BE2C (cell line): ENCODE measurements at regions not wholly inside any gene's neighbourhood (a gene's known extent, or its start where the extent isn't known, plus 50 kb on each side); places are given as distances from the start of the nearest gene placed in this dataset.

Experiments
- DNase-seq: peaks from one replicate; pipeline ENCODE4 v3.0.0-alpha.2; 2020
- H3K27me3 ChIP-seq: fragments of 250-450 bp; sonication (Bioruptor Pico); 2 replicates; pipeline ENCODE4 v1.5.1; 2020; ENCODE audit warnings: mild to moderate bottlenecking
- H3K36me3 ChIP-seq: fragments of 250-450 bp; sonication (Bioruptor Pico); 2 replicates; pipeline ENCODE4 v1.5.1; 2020; ENCODE audit warnings: mild to moderate bottlenecking
- H3K4me1 ChIP-seq: fragments of 250-450 bp; sonication (Bioruptor Pico); 2 replicates; pipeline ENCODE4 v1.5.1; 2020
- H3K4me3 ChIP-seq: 2 replicates; pipeline ENCODE4 v1.5.1; 2011; ENCODE audit warnings: low read depth, low read length
- H3K9me3 ChIP-seq: fragments of 250-450 bp; sonication (Bioruptor Pico); 2 replicates; pipeline ENCODE4 v1.5.1; 2020
- CTCF ChIP-seq: IDR thresholded peaks from 2 replicates; pipeline ENCODE4 v1.5.1; 2012; ENCODE audit warnings: mild to moderate bottlenecking, low read depth, low read length

- H3K27me3 ChIP-seq = no peaks in the 10 kb centered on the region
- no peak overlapping the region for H3K4me3 ChIP-seq
- TF ChIP-seq CTCF = no peak
- no peaks in the 10 kb centered on the region for H3K9me3 ChIP-seq
- no peak for DNase-seq
- H3K4me1 ChIP-seq = no peaks in the 10 kb centered on the region
- H3K36me3 ChIP-seq = no peaks in the 10 kb centered on the region
These were observed 319.9 kb upstream of the DACH1 start for GRCh38 chr13:72186730-72187422.

DNA sequence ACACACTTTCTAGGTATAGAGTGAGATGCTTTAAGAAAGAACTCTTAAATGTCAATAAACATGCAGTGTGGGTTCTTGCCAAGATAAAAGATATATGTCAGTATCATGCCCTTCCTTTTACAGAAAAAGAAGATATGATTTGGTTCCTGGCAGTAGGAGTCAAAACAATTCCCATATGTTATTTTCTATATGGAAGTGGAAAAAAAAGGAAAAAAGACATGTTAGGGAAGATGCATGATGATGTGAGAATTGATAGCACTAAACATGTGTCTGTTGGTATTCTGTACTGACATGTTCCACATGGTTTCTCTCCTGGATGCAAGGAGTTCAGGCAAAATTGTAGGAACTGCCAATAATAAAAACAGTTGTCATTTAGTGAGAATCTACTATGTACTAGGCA, 318.8 kb upstream of the DACH1 start:
- no peak for TF ChIP-seq CTCF
- Histone ChIP-seq H3K27me3 (no peaks in the 10 kb centered on the region), H3K4me1 (no peaks in the 10 kb centered on the region), H3K9me3 (0 out of 2 replicates have a peak, but pooled peaks cover 2% of the 10 kb centered on the region), H3K36me3 (no peaks in the 10 kb centered on the region), H3K4me3 (no peak overlapping the region)
- no peak for DNase-seq

DNA sequence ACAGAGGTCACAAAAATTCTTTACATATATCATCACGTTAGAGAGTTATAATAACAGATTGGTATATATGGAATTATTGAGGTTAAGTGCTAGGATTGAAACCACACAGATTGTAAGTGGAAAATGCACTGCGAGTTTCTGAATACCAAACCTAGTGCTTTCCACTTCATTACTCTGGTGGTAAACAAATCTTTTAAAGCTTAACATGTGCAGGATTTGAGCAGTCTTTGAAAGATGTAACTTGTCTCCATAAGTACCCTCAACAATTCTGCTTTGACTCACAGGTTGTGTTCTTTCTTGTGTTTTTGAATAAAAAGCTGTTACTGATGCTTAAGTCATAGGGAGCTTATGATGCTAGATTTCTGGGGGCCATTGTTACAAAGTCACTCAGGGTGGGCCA, 314.7 kb upstream of the DACH1 start:
- Histone ChIP-seq H3K9me3 (0 out of 2 replicates have a peak, but pooled peaks cover 2% of the 10 kb centered on the region), H3K36me3 (no peaks in the 10 kb centered on the region), H3K4me1 (no peaks in the 10 kb centered on the region), H3K4me3 (no peak overlapping the region), H3K27me3 (no peaks in the 10 kb centered on the region)
- no peak for TF ChIP-seq CTCF
- no peak for DNase-seq

GRCh38 chr13:72180253-72180952, 313.4 kb upstream of the DACH1 start:
- no peak for TF ChIP-seq CTCF
- no peak for DNase-seq
- Histone ChIP-seq H3K9me3 (0 out of 2 replicates have a peak, but pooled peaks cover 2% of the 10 kb centered on the region), H3K4me3 (no peak overlapping the region), H3K36me3 (no peaks in the 10 kb centered on the region), H3K4me1 (no peaks in the 10 kb centered on the region), H3K27me3 (no peaks in the 10 kb centered on the region)

DNA sequence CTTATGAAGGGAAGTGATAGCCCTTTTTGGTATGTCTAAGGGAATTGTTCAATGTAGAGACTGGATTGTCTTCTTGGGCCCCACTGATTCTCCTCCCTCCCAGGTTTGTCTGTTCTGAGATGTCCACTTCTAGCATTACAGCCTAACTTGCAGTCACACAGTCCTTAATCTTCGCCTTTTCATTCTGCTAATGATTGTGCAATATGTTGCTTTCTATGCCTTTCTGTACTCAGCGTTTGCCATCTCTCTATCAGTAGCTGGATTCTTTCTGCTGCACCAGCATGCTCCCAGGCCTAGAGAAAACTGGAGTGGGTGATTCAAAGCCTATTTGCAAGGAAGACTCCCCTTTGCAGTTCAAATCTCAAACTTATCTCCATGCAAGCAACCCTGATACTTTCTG, 307.5 kb upstream of the DACH1 start:
- Histone ChIP-seq H3K27me3 (no peaks in the 10 kb centered on the region), H3K9me3 (no peaks in the 10 kb centered on the region), H3K4me1 (0 out of 2 replicates have a peak, but pooled peaks cover 3% of the 10 kb centered on the region), H3K4me3 (no peak overlapping the region), H3K36me3 (no peaks in the 10 kb centered on the region)
- no peak for DNase-seq
- no peak for TF ChIP-seq CTCF

GRCh38 chr13:72170571-72170970, 303.6 kb upstream of the DACH1 start:
- no peak for DNase-seq
- H3K4me1 ChIP-seq = 0 out of 2 replicates have a peak, but pooled peaks cover 3% of the 10 kb centered on the region
- H3K36me3 ChIP-seq = no peaks in the 10 kb centered on the region
- H3K27me3 ChIP-seq = no peaks in the 10 kb centered on the region
- H3K9me3 ChIP-seq = no peaks in the 10 kb centered on the region
- H3K4me3 ChIP-seq = no peak overlapping the region
- TF ChIP-seq CTCF = no peak
